Fibroblast of skin of right biceps (primary cell): ENCODE measurements at regions not wholly inside any gene's neighbourhood (a gene's known extent, or its start where the extent isn't known, plus 50 kb on each side); places are given as distances from the start of the nearest gene placed in this dataset.
A peak's percentile ranks its signal among the peaks of the same experiment; 100 is the strongest.

Experiments used
- DNase-seq: peaks from one replicate; pipeline ENCODE4 v3.0.0-alpha.2; 2013

GRCh38 chr16:80033783-80034468, 433.4 kb upstream of the MAF start:
- DNase-seq, result no peak

DNA sequence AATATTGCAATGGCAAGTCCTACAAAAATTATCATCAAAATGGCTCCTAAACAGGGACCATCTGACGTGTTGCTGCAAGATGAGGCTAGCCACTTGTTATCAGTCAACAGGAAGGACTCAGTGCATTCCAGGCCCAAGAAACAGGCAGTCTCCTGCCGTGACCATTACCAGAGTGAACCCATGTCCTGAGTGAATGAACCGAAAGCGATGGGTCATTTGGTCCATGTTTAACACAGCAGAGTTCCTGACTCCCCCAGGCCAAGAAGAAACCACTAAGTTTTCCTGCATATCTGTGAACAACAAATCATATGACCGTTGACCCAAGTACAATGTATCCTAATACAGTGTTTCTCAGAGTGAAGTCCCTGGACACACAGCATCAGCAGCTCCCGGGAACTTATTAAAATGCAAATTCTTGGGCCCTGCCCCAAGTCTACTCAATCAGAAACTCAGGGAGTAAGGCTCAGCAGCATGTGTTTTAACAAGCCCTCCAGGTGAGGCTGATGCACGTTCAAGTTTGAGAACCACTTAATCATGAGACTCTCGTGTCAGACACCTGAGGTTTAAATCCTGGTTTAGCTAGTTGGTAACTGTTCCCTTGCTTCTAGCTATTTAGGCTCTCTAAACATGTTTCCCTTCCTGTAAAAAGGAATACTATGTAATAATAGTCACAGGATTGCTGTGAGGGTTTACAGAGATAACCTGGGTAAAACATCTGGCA, 429.4 kb upstream of the MAF start:
- DNase-seq, result no peak

DNA sequence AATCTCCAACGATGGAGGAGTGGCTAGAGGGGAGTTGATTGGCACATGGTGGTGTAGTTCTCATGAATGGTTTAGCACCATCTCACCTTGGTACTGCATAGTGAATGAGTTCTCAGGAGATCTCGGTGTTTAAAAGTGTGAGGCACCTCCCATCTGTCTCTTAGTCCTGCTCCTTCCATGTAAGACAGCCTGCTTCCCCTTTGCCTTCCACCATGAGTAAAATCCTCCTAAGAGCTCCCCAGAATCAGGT, 428.8 kb upstream of the MAF start:
- DNase-seq, result no peak

DNA sequence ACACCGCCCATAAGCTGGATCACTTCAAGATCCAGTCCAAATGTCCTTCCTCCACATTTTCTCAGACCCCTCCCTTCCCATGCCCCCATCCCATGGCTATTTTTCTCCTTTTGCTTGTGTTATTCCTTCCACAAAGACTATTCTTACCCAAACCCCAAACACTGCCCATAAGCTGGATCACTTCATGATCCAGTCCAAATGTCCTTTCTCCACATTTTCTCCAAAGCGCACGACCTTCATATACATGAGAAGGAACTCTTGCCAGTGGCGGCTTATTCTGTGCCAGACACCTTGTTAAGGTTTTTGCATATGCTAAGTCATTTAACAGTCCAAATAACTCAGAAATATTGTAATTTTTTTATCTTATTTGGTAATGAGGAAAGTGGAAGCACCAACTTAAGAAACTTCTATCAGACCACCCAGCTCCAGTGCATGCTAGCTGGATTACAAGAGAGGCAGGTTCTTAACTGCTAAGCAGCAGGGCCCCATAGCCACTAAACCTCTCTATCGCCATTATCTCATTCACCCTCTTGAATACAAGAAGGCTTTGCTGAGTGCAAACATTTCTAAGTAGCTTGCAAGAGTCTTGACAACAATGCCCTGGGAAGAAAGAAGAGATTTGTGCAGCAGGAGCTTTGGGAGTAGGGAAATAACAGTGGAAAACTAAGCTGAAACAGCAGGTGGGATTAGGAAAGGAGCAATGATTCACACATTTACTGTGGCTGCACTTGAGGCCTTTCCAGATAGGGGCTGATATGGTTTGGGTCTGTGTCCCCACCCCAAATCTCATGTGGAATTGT, 428.2 kb upstream of the MAF start:
- DNase-seq, result no peak

GRCh38 chr16:80027007-80027965, 426.7 kb upstream of the MAF start:
- peak; percentile 93 for DNase-seq

- DNase-seq, result no peak
Measured at GRCh38 chr16:80025236-80025635, 424.7 kb upstream of the MAF start.

GRCh38 chr16:80024443-80024842, 423.9 kb upstream of the MAF start:
- no peak for DNase-seq

GRCh38 chr16:80023865-80024264, 423.3 kb upstream of the MAF start:
- DNase-seq, result peak; percentile 6

- DNase-seq, result no peak
Measured at GRCh38 chr16:80019395-80019794, 418.9 kb upstream of the MAF start.

DNA sequence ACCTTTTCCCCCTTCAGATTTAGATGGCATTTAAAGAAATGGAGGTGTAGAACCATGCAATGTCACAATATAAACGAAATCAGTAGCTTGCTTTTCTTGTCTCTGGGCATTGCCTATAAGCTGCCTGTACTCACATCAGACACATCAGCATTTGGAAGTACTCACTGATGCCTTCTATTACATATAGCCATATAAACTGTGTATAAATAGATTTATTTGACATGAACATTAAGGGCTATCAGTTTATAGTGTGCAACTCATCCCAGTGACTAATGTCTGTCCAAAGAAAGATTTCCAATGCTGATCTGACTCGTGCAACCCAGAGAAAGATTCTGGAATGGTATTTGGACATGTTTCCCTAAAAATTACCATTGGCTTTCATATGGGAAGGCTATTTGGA, 417.9 kb upstream of the MAF start:
- DNase-seq, result peak; percentile 2

- DNase-seq, result no peak
Measured at GRCh38 chr16:80016731-80017326, 416.3 kb upstream of the MAF start.

GRCh38 chr16:80015566-80015965, 415.0 kb upstream of the MAF start:
- DNase-seq, result peak; percentile 10

GRCh38 chr16:80014241-80014939, 413.9 kb upstream of the MAF start:
- DNase-seq, result no peak

DNA sequence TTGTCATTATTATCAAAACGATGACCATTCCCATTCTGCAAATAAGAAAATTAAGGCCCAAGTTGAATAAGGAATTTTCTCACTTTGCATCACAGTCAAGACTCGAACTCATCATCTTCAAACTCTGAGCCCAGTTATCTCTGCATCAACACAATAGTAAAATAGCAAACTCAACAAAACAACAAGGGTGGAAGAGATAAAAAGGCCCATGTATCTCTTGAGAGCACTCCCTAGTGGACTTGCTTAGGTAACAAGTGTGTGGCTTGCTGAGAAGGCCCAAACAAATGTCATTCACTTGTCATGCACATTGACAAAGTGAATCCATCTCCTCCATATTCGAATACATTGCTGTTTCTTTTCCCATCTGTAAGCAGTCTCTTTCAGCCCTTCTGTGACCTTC, 412.0 kb upstream of the MAF start:
- no peak for DNase-seq

- no peak for DNase-seq
Measured at GRCh38 chr16:80009971-80010659, 409.6 kb upstream of the MAF start.

DNA sequence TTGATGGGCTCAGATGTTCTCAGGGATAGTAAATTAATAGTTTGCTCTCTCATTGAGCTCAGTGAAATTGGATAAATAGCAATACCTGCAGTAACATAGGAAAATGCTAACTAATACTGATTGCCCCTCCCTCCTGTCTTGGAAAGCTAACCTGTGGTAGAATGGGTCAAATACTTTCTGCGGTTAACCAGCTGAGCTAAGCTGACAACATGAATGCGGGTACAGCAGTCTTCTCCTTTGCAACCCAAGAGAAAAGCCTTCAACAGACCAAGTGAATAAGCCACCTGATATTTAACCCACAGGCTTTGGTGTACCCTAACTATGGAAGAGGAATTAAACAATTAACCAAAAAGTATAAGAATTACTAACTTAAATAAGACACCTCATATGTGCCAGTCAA, 408.3 kb upstream of the MAF start:
- no peak for DNase-seq

- DNase-seq, result no peak
Measured at GRCh38 chr16:80007231-80007630, 406.7 kb upstream of the MAF start.

DNA sequence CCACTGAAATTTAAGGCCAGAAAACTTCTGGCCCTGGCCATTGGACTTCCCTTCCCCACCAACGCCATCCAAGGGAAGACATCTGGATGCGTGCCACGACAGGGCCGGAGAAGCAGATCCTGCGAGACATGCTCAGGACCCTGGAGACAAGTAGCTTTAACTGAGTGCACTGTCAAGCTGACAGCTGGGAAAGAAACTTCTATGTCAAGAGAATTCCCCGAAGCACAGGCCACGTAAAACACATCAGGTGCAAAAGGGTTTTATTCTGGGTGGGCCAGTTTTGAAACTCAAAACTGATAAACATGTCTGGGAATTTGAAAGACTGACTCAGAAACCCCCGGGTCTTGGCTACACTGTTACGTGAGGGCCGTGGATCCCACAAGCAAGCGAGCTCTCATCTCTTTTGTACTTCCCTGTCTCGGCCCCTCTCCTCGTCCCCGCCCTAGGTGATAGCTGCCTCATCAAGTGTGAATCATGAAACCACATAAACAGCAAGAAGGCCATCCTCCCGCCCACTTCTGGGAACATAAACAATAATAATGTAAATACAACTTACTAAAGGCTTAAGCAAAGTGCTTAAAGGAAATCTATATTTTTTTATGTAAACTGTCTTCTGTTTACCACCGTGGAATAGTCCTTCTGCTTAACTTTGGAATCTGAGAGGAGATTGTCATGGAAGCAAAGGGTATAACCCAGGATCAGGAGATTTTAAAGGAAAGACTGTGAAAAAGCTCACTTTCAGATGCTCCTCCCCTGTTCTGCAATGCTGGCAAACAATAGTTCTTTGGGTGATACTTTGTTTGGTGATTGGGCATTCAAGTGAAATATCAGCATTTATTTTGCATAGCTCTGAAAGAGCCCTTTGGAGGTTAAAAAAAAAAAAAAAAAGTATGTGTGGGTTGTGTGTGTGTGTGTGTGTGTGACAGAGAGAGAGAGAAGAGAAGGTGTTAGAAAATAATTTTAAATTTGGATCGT, 406.0 kb upstream of the MAF start:
- no peak for DNase-seq

DNA sequence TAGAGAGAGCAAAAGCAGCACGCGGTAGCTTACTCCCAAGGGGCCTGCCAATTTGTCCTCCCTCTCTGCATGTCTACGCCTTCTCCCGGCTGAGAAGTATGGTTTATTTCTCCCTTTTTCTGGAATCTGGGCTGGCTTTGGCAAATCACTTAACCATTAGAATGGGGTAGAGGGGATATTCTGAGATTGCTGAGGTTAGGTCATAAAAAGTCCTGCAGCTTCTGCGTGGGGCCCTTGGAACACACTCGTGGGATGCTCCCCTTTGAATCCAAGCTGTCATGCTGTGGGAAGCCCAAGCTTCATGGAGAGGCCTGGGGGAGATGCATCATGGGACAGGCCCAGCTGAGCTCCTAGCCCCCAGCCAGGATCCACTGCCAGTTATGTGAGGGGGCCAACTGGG, 403.6 kb upstream of the MAF start:
- DNase-seq, result no peak

DNA sequence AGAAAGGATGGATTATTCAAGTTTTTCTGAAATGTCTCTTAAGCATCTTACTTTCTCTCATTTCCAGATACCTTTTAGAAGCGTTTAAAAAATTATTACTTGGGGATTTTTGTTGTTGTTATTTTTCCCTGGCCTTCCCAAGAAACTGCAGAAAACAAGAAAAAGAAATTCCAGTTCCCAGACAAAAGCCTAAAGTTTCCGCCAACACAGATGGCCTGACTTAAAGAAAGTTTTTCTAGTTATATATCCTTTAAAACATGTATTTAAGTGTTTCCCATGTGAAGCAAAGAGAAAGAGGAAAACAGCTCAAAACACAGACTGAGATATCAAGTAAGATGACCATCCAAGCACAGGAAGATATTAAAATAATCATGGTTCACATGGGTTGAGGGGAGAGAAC, 401.7 kb upstream of the MAF start:
- no peak for DNase-seq
